MM.1S (cell line): ENCODE measurements at regions not wholly inside any gene's neighbourhood (a gene's known extent, or its start where the extent isn't known, plus 50 kb on each side); places are given as distances from the start of the nearest gene placed in this dataset.

Experiments used
- DNase-seq: peaks from one replicate; pipeline ENCODE4 v3.0.0-alpha.2; 2015
- H2AFZ ChIP-seq: fragments of 300-600 bp; sonication (generic); 2 replicates; pipeline ENCODE4 v1.6.0; 2016; ENCODE audit warnings: antibody characterized with exemption, low read length
- H3F3A ChIP-seq: fragments of 300-600 bp; sonication (generic); 2 replicates; pipeline ENCODE4 v1.6.1; 2016; ENCODE audit warnings: mild to moderate bottlenecking, antibody characterized with exemption, low read length, moderate library complexity, mixed read lengths; ENCODE audit not compliant: insufficient read depth
- H3K27ac ChIP-seq: fragments of 300-600 bp; sonication (generic); 2 replicates; pipeline ENCODE4 v1.5.1; 2016; ENCODE audit warnings: mild to moderate bottlenecking, low read length
- H3K27me3 ChIP-seq: fragments of 300-600 bp; sonication (generic); replicated peaks from 2 replicates; pipeline ENCODE4 v1.6.0; 2016; ENCODE audit warnings: low read length; ENCODE audit not compliant: insufficient read depth
- H3K36me3 ChIP-seq: fragments of 300-600 bp; sonication (generic); replicated peaks from 2 replicates; pipeline ENCODE4 v1.6.1; 2016; ENCODE audit warnings: mild to moderate bottlenecking, low read length, mixed read lengths; ENCODE audit not compliant: insufficient read depth
- H3K4me1 ChIP-seq: fragments of 300-600 bp; sonication (generic); 2 replicates; pipeline ENCODE4 v1.6.1; 2016; ENCODE audit warnings: low read length, mixed read lengths
- H3K4me2 ChIP-seq: fragments of 300-600 bp; sonication (generic); 2 replicates; pipeline ENCODE4 v1.6.0; 2016; ENCODE audit warnings: low read depth, low read length
- H3K4me3 ChIP-seq: fragments of 300-600 bp; sonication (generic); 2 replicates; pipeline ENCODE4 v1.5.1; 2016; ENCODE audit warnings: low read length, mixed read lengths
- H3K79me2 ChIP-seq: fragments of 300-600 bp; sonication (generic); 2 replicates; pipeline ENCODE4 v1.6.1; 2016; ENCODE audit warnings: mixed run types, low read length, mixed read lengths
- H3K9ac ChIP-seq: fragments of 300-600 bp; sonication (generic); 2 replicates; pipeline ENCODE4 v1.6.1; 2016; ENCODE audit warnings: low read length, mixed read lengths
- H3K9me2 ChIP-seq: fragments of 300-600 bp; sonication (generic); replicated peaks from 2 replicates; pipeline ENCODE4 v1.6.1; 2016; ENCODE audit warnings: mild to moderate bottlenecking, low read length, mixed read lengths; ENCODE audit not compliant: insufficient read depth
- H3K9me3 ChIP-seq: fragments of 300-600 bp; sonication (generic); replicated peaks from 2 replicates; pipeline ENCODE4 v1.6.1; 2016; ENCODE audit warnings: mild to moderate bottlenecking, low read length, mixed read lengths; ENCODE audit not compliant: insufficient read depth
- H4K20me1 ChIP-seq: fragments of 300-600 bp; sonication (generic); 2 replicates; pipeline ENCODE4 v1.6.1; 2016; ENCODE audit warnings: mild to moderate bottlenecking, low read length, moderate library complexity, mixed read lengths; ENCODE audit not compliant: insufficient read depth
- CTCF ChIP-seq: fragments of 300-600 bp; sonication (generic); IDR thresholded peaks from 2 replicates; pipeline ENCODE4 v1.5.1; 2016; ENCODE audit warnings: antibody characterized with exemption, low read length, mixed read lengths
- EZH2 ChIP-seq: fragments of 300-600 bp; sonication (generic); optimal IDR thresholded peaks from 2 replicates; pipeline ENCODE3; 2017; ENCODE audit warnings: low read depth, mild to moderate bottlenecking, antibody characterized with exemption, low read length, mixed read lengths
- EZH2phosphoT487 ChIP-seq: fragments of 300-600 bp; sonication (generic); IDR thresholded peaks from 2 replicates; pipeline ENCODE4 v1.6.1; 2018; ENCODE audit warnings: antibody characterized with exemption, low read length

DNA sequence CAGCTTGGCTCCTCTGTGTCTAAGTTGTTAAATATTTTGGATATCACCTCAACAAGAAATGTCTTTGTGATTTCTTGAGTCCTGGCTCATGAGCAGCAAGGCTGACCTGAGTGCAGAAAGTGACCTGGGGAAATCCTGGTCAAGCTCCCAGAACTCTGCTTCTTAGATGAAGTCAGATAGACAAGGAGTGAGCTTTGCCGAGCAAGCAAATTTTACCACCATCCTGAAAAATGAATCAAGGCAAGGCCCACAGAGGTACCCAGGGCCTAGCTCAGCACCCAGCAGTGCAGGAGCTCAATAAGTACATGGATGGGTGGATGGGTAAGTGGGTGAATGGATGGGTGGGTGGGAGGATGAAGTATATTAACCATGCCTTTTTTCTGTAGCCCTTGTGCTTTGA lies 291.8 kb downstream of the UACA start:
- Histone ChIP-seq H3K4me2 (no peak overlapping the region), H3K36me3 (no peaks in the 10 kb centered on the region), H3F3A (no peaks in the 10 kb centered on the region), H3K27ac (no peak overlapping the region), H4K20me1 (no peaks in the 10 kb centered on the region), H3K9me3 (no peaks in the 10 kb centered on the region), H3K4me1 (peaks cover 25% of the 10 kb centered on the region), H3K79me2 (no peaks in the 10 kb centered on the region), H3K27me3 (no peaks in the 10 kb centered on the region), H3K9me2 (no peaks in the 10 kb centered on the region), H2AFZ (no peak overlapping the region), H3K4me3 (no peak overlapping the region), H3K9ac (no peak overlapping the region)
- TF ChIP-seq EZH2: no peak
- no peak for TF ChIP-seq CTCF
- TF ChIP-seq EZH2phosphoT487: no peak
- no peak for DNase-seq

DNA sequence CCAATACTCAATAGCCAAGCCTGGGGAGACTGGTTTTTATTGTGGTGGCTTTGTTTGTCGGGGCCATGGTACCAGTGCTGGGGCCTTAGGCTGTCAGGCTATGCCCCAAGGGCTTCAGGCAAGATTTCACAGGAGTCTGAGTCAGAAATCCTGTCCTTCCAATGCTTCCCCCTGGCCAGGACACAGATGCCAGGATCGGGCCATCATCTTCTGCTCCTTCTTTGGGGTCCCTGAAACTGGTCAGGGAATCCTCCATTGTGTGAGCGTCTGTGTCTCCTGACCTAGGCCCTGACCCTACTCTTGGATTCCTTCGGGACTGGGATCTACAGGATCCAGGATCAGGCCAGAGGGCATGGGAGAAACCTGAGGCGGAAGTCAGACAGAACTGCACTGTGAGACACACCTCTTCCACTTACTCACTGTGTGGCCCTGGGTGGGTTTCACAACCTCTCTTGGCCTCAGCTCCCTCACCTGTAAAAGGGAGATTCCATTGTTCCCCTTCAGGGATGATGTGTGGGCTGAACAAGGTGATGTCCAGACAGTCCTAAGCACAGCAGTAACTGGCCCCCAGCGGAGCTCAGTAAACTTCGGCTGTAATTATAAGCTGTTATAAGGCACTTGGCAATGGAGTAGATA lies 292.7 kb downstream of the UACA start:
- Histone ChIP-seq H3K4me3 (no peak overlapping the region), H3K9me3 (no peaks in the 10 kb centered on the region), H3K27me3 (no peaks in the 10 kb centered on the region), H3K36me3 (no peaks in the 10 kb centered on the region), H3K27ac (no peak overlapping the region), H2AFZ (no peak overlapping the region), H4K20me1 (no peaks in the 10 kb centered on the region), H3K4me1 (peaks cover 22% of the 10 kb centered on the region), H3K4me2 (no peak overlapping the region), H3K79me2 (no peaks in the 10 kb centered on the region), H3K9me2 (no peaks in the 10 kb centered on the region), H3F3A (no peaks in the 10 kb centered on the region), H3K9ac (no peak overlapping the region)
- TF ChIP-seq EZH2phosphoT487 (no peak), EZH2 (no peak), CTCF (no peak)
- DNase-seq: no peak

- no peaks in the 10 kb centered on the region for H3K27me3 ChIP-seq
- H3K9me3 ChIP-seq: no peaks in the 10 kb centered on the region
- H2AFZ ChIP-seq: no peak overlapping the region
- no peak overlapping the region for H3K4me2 ChIP-seq
- TF ChIP-seq EZH2 (no peak), CTCF (no peak), EZH2phosphoT487 (no peak)
- H3K27ac ChIP-seq: no peak overlapping the region
- H3K4me3 ChIP-seq: no peak overlapping the region
- no peaks in the 10 kb centered on the region for H3K9me2 ChIP-seq
- H3K9ac ChIP-seq: no peak overlapping the region
- no peak for DNase-seq
- no peaks in the 10 kb centered on the region for H3F3A ChIP-seq
- no peaks in the 10 kb centered on the region for H3K79me2 ChIP-seq
- no peaks in the 10 kb centered on the region for H4K20me1 ChIP-seq
- peaks cover 17% of the 10 kb centered on the region for H3K4me1 ChIP-seq
- no peaks in the 10 kb centered on the region for H3K36me3 ChIP-seq
These were observed 293.5 kb downstream of the UACA start for GRCh38 chr15:70469651-70470555.
